ENCODE measurements at regions not wholly inside any gene's neighbourhood (a gene's known extent, or its start where the extent isn't known, plus 50 kb on each side); places are given as distances from the start of the nearest gene placed in this dataset.

DNA sequence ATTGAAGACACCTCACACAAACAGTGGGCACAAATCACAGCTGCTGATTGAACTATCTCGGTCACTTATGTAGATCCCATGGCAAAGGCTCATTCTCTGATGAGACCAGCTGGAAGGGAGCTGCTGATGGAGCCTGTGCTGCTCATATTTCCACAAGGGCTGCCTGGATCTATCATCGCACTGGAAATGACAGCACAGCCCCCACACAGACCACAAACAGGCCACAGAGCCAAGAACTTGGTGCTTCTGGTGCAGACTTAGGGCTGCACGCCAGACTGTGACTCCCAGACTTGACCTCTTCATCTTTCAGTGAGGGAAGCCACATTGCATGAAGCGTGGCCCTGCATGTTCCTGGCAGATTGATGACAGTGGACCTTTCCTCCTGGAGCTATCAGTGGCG, 197.6 kb downstream of the MINAR1 start:
- no peak for TF ChIP-seq EGR1 (IDR thresholded peaks at IDR 0.05)
- TF ChIP-seq YY1 (IDR thresholded peaks at IDR 0.05; ENCODE audit: low read depth) = no peak

DNA sequence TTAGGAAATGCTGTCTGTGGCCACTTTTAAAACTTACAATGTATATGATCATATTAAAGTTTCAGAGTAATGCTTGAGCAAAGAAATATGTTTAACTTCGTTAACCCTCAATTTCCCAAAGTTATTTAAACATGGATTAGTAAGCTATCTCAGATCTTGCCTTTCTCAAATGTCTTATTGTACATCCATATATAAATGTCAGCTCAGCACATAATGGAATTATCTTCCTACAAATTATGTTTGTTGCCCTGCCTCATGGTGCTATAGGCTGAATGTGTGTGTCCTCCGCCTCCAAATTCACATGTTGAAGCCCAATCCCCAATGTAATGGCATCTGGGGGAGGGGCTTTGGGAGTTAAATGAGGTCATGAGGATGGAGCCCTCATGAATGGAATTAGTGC, 200.3 kb downstream of the MINAR1 start:
- TF ChIP-seq, protein P1, sequence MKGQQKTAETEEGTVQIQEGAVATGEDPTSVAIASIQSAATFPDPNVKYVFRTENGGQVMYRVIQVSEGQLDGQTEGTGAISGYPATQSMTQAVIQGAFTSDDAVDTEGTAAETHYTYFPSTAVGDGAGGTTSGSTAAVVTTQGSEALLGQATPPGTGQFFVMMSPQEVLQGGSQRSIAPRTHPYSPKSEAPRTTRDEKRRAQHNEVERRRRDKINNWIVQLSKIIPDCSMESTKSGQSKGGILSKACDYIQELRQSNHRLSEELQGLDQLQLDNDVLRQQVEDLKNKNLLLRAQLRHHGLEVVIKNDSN (IDR thresholded peaks at IDR 0.05) = no peak
- TF ChIP-seq, protein P2, sequence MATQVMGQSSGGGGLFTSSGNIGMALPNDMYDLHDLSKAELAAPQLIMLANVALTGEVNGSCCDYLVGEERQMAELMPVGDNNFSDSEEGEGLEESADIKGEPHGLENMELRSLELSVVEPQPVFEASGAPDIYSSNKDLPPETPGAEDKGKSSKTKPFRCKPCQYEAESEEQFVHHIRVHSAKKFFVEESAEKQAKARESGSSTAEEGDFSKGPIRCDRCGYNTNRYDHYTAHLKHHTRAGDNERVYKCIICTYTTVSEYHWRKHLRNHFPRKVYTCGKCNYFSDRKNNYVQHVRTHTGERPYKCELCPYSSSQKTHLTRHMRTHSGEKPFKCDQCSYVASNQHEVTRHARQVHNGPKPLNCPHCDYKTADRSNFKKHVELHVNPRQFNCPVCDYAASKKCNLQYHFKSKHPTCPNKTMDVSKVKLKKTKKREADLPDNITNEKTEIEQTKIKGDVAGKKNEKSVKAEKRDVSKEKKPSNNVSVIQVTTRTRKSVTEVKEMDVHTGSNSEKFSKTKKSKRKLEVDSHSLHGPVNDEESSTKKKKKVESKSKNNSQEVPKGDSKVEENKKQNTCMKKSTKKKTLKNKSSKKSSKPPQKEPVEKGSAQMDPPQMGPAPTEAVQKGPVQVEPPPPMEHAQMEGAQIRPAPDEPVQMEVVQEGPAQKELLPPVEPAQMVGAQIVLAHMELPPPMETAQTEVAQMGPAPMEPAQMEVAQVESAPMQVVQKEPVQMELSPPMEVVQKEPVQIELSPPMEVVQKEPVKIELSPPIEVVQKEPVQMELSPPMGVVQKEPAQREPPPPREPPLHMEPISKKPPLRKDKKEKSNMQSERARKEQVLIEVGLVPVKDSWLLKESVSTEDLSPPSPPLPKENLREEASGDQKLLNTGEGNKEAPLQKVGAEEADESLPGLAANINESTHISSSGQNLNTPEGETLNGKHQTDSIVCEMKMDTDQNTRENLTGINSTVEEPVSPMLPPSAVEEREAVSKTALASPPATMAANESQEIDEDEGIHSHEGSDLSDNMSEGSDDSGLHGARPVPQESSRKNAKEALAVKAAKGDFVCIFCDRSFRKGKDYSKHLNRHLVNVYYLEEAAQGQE (IDR thresholded peaks at IDR 0.05; ENCODE audit: low read depth) = no peak
- TF ChIP-seq FOXM1 (IDR thresholded peaks at IDR 0.05; ENCODE audit: borderline replicate concordance, low read depth) = no peak
- TF ChIP-seq YY1 (IDR thresholded peaks at IDR 0.05; ENCODE audit: low read depth) = no peak
- no peak for TF ChIP-seq EGR1 (IDR thresholded peaks at IDR 0.05)
- TF ChIP-seq ZBTB7A (IDR thresholded peaks at IDR 0.05; ENCODE audit: low read depth) = no peak
- no peak for TF ChIP-seq TCF12 (IDR thresholded peaks at IDR 0.05; ENCODE audit: low read depth)
- no peak for TF ChIP-seq RAD21 (IDR thresholded peaks at IDR 0.05; ENCODE audit: low read depth)
- TF ChIP-seq TAF1 (IDR thresholded peaks at IDR 0.05; ENCODE audit: low read depth) = no peak

DNA sequence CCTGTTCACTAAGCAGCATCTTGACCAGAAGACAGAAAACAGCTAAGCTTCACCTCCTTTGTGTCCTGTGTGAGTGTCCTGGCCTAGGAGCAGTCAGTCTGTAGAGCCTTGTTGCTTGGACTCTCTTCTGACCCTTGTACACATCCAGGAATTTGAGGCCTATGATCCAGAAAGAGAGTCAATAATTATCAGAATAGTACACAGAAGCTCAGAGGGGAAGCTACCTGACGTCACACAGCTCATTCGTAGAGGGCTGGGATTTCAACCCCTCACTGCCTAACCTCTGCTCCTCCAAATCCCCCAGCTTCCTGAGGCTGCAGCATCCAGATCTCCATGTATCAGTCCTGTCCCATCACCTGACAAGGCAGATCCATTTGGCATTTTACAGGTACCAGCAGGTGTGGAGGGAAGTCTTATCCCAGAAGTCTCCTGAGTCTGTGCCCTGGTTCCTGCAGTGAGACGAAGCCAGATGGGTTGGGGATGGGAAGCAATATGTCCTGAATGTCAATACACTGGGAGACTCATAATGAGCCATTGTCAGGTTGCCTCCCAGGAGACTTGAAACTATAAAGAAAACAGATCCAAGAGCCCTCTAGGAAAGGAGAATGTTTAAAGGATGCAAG, 203.1 kb downstream of the MINAR1 start:
- TF ChIP-seq TEAD4 (IDR thresholded peaks at IDR 0.05) = no peak
- no peak for TF ChIP-seq YY1 (IDR thresholded peaks at IDR 0.05; ENCODE audit: low read depth)
- TF ChIP-seq TCF12 (IDR thresholded peaks at IDR 0.05; ENCODE audit: low read depth) = no peak
- no peak for TF ChIP-seq EGR1 (IDR thresholded peaks at IDR 0.05)
- TF ChIP-seq CREB1 (IDR thresholded peaks at IDR 0.05; ENCODE audit: low read depth) = no peak
- TF ChIP-seq, protein P2 (IDR thresholded peaks at IDR 0.05; ENCODE audit: low read depth) = no peak
- TF ChIP-seq, protein P3, sequence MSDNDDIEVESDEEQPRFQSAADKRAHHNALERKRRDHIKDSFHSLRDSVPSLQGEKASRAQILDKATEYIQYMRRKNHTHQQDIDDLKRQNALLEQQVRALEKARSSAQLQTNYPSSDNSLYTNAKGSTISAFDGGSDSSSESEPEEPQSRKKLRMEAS (IDR thresholded peaks at IDR 0.05) = no peak
- TF ChIP-seq, protein P1 (IDR thresholded peaks at IDR 0.05) = no peak
- no peak for TF ChIP-seq TAF1 (IDR thresholded peaks at IDR 0.05; ENCODE audit: low read depth)

DNA sequence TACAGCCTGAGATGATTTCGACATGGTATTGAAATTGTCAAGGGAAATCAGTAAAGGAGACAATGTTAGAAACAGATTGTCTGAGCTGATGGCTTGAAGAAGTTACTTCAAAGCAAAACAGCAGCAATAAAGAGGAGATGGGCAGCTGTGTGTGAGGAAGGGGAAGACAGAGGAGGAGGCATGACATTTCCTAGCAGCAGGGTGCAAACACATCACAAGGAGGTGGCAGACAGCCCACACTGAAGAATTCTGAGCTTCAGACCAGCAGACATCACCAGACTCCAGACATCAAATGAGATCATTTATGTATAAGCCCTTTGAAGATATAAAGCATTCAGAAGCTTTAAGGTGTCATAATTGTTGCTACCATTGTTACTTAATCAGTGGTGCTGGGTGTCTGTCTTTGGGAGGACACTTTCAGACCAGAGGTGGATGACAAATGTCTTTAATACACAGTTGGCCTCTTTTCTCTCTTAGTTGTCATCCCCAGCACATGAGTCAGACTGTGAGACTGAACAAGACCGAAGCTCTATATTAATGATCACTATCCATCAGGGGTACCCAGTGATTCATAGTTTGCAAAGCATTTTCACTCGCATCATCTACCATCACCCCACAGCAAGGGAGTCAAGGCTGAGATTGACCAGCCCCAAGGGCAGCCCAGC, 203.9 kb downstream of the MINAR1 start:
- TF ChIP-seq CREB1 (IDR thresholded peaks at IDR 0.05; ENCODE audit: low read depth) (no peak), RAD21 (IDR thresholded peaks at IDR 0.05; ENCODE audit: low read depth) (no peak)

DNA sequence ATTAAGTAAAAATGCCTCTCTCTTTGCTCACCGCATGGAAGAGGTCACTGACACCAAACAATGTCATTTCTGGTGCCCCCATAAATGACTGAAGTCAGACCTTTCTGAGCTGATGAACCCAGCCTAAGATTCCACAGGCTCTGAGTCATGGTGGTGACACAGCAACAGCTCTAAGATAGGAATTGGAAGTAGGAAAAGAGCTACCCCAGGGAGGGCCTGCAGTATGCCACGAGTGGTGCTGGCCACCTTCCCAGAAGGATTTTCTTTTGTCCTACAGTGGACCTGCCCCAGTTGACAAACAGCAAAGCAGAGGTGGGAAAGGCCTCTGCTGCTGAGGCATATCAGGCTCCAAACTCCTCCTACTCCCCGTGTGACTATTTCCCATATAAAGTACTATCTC, 208.1 kb downstream of the MINAR1 start:
- TF ChIP-seq FOXM1 (IDR thresholded peaks at IDR 0.05; ENCODE audit: borderline replicate concordance, low read depth) = no peak

DNA sequence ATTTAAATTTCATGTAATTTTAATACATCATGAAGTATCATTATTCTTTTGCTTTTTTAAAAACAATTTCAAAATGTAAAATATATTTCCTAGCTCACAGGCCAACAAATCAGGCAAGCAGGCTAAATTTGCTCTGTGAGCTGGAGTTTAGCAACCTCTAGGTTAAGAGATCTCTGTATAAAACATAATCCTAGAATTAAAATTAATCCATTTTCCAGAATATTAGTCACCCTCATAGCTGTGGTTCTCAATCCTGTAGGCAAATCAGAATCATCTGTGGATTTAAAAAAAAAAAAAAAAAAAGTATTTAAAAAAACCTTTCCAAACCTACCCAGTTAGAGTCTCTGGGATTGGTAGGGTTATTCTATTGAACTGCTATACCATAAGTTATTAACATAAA, 209.7 kb downstream of the MINAR1 start:
- TF ChIP-seq CEBPB (IDR thresholded peaks at IDR 0.05) (no peak), CREB1 (IDR thresholded peaks at IDR 0.05; ENCODE audit: low read depth) (no peak), RAD21 (IDR thresholded peaks at IDR 0.05; ENCODE audit: low read depth) (no peak), TAF1 (IDR thresholded peaks at IDR 0.05; ENCODE audit: low read depth) (no peak), ZBTB7A (IDR thresholded peaks at IDR 0.05; ENCODE audit: low read depth) (no peak), TEAD4 (IDR thresholded peaks at IDR 0.05) (no peak)
- TF ChIP-seq, protein P2 (IDR thresholded peaks at IDR 0.05; ENCODE audit: low read depth) = no peak

Measured in Ishikawa (cell line).